H9 (cell line): ENCODE measurements at regions not wholly inside any gene's neighbourhood (a gene's known extent, or its start where the extent isn't known, plus 50 kb on each side); places are given as distances from the start of the nearest gene placed in this dataset.

Experiments
- DNase-seq: peaks from one replicate; pipeline ENCODE4 v3.0.0-alpha.2; 2017
- H2AFZ ChIP-seq: one replicate; pipeline ENCODE4 v1.6.1; 2013; ENCODE audit warnings: mild to moderate bottlenecking, low read length, control low read depth, moderate library complexity
- H2AK5ac ChIP-seq: 2 replicates; pipeline ENCODE4 v1.6.1; 2013; ENCODE audit warnings: low read length, control low read depth, mixed read lengths; ENCODE audit not compliant: insufficient read length
- H2BK120ac ChIP-seq: one replicate; pipeline ENCODE4 v1.6.1; 2013; ENCODE audit warnings: low read depth, mild to moderate bottlenecking, low read length, control low read depth, inconsistent platforms; ENCODE audit not compliant: poor library complexity, severe bottlenecking
- H2BK12ac ChIP-seq: 2 replicates; pipeline ENCODE4 v1.6.1; 2013; ENCODE audit warnings: low read length, control low read depth, mixed read lengths, low read depth; ENCODE audit not compliant: insufficient read length
- H2BK15ac ChIP-seq: 2 replicates; pipeline ENCODE4 v1.6.1; 2013; ENCODE audit warnings: low read depth, low read length, control low read depth
- H2BK20ac ChIP-seq: one replicate; pipeline ENCODE4 v1.6.1; 2013; ENCODE audit warnings: low read depth, mild to moderate bottlenecking, low read length, control low read depth, inconsistent platforms; ENCODE audit not compliant: poor library complexity, severe bottlenecking
- H2BK5ac ChIP-seq: 2 replicates; pipeline ENCODE4 v1.6.1; 2013; ENCODE audit warnings: low read length, control low read depth, mixed read lengths; ENCODE audit not compliant: insufficient read length
- H3K14ac ChIP-seq: 2 replicates; pipeline ENCODE4 v1.6.1; 2013; ENCODE audit warnings: low read length, control low read depth; ENCODE audit not compliant: insufficient read depth
- H3K18ac ChIP-seq: 2 replicates; pipeline ENCODE4 v1.6.1; 2013; ENCODE audit warnings: low read depth, mild to moderate bottlenecking, mixed read lengths, low read length, control low read depth; ENCODE audit not compliant: insufficient read length
- H3K23ac ChIP-seq: 2 replicates; pipeline ENCODE4 v1.6.1; 2013; ENCODE audit warnings: low read length, control low read depth, mixed read lengths, low read depth; ENCODE audit not compliant: insufficient read length
- H3K23me2 ChIP-seq: 2 replicates; pipeline ENCODE4 v1.6.1; 2013; ENCODE audit warnings: low read depth, mild to moderate bottlenecking, mixed read lengths, low read length, control low read depth; ENCODE audit not compliant: insufficient read length, poor library complexity, severe bottlenecking
- H3K27ac ChIP-seq: 2 replicates; pipeline ENCODE4 v1.5.1; 2013; ENCODE audit warnings: low read length, control low read depth, mixed read lengths, low read depth; ENCODE audit not compliant: insufficient read length
- H3K27me3 ChIP-seq: 2 replicates; pipeline ENCODE4 v1.6.1; 2013; ENCODE audit warnings: low read length, control low read depth, inconsistent platforms; ENCODE audit not compliant: insufficient read depth
- H3K4ac ChIP-seq: 2 replicates; pipeline ENCODE4 v1.6.1; 2013; ENCODE audit warnings: low read depth, mild to moderate bottlenecking, control low read depth, inconsistent platforms, low read length, moderate library complexity
- H3K4me1 ChIP-seq: 2 replicates; pipeline ENCODE4 v1.6.1; 2013; ENCODE audit warnings: low read length, control low read depth, inconsistent platforms; ENCODE audit not compliant: insufficient read depth
- H3K4me2 ChIP-seq: 2 replicates; pipeline ENCODE4 v1.6.1; 2013; ENCODE audit warnings: low read length, control low read depth, mixed read lengths; ENCODE audit not compliant: insufficient read length, insufficient read depth
- H3K56ac ChIP-seq: 2 replicates; pipeline ENCODE4 v1.6.1; 2013; ENCODE audit warnings: low read depth, mild to moderate bottlenecking, mixed read lengths, low read length, control low read depth; ENCODE audit not compliant: insufficient read length
- H3K79me1 ChIP-seq: 2 replicates; pipeline ENCODE4 v1.6.1; 2013; ENCODE audit warnings: low read depth, mild to moderate bottlenecking, moderate library complexity, low read length, control low read depth, inconsistent platforms; ENCODE audit not compliant: insufficient read depth, poor library complexity, severe bottlenecking
- H3K79me2 ChIP-seq: 2 replicates; pipeline ENCODE4 v1.6.1; 2013; ENCODE audit warnings: low read length, control low read depth, inconsistent platforms; ENCODE audit not compliant: insufficient read depth
- H3K9ac ChIP-seq: 2 replicates; pipeline ENCODE4 v1.6.1; 2013; ENCODE audit warnings: low read length, control low read depth, mixed read lengths; ENCODE audit not compliant: insufficient read length; ENCODE audit errors: extremely low read depth
- H3K9me3 ChIP-seq: one replicate; pipeline ENCODE4 v1.6.1; 2013; ENCODE audit warnings: low read depth, low read length, inconsistent platforms; ENCODE audit not compliant: control insufficient read depth
- H3T11ph ChIP-seq: one replicate; pipeline ENCODE4 v1.6.1; 2013; ENCODE audit warnings: mild to moderate bottlenecking, low read length, control low read depth, inconsistent platforms
- H4K20me1 ChIP-seq: one replicate; pipeline ENCODE4 v1.6.1; 2013; ENCODE audit not compliant: control insufficient read depth, insufficient read length, insufficient read depth
- H4K5ac ChIP-seq: 2 replicates; pipeline ENCODE4 v1.6.1; 2013; ENCODE audit warnings: low read depth, mild to moderate bottlenecking, mixed read lengths, low read length, control low read depth; ENCODE audit not compliant: insufficient read length
- H4K8ac ChIP-seq: replicated peaks from 2 replicates; pipeline ENCODE4 v1.6.1; 2013; ENCODE audit warnings: low read length, control low read depth, mixed read lengths, low read depth; ENCODE audit not compliant: insufficient read length
- H4K91ac ChIP-seq: 2 replicates; pipeline ENCODE4 v1.6.1; 2013; ENCODE audit warnings: low read depth, mild to moderate bottlenecking, moderate library complexity, mixed read lengths, low read length, control low read depth; ENCODE audit not compliant: insufficient read length
- H3K27ac Mint-ChIP-seq, 3 experiments: 2 replicates in 2 of 3; 3 replicates in 1 of 3; pipeline ENCODE4 v1.8.0; 2020 to 2021; ENCODE audit warnings: mixed read lengths in 3 of 3, mild to moderate bottlenecking in 1 of 3, moderate library complexity in 1 of 3
- H3K27me3 Mint-ChIP-seq: 2 replicates; pipeline ENCODE4 v1.8.0; 2021; ENCODE audit warnings: low read depth, mild to moderate bottlenecking, moderate library complexity, mixed read lengths
- H3K36me3 Mint-ChIP-seq, 3 experiments: 2 replicates in 2 of 3; 3 replicates in 1 of 3; pipeline ENCODE4 v1.8.0; 2020 to 2021; ENCODE audit warnings: low read depth in 3 of 3, mixed read lengths in 3 of 3; ENCODE audit not compliant: insufficient read depth in 1 of 3
- H3K4me1 Mint-ChIP-seq, 2 experiments: 2 replicates each; pipeline ENCODE4 v1.8.0; 2020; ENCODE audit warnings: mixed read lengths in 2 of 2
- H3K4me3 Mint-ChIP-seq, 2 experiments: 2 replicates in 1 of 2; 3 replicates in 1 of 2; pipeline ENCODE4 v1.8.0; 2020 to 2021; ENCODE audit warnings: mild to moderate bottlenecking in 2 of 2, mixed read lengths in 2 of 2, moderate library complexity in 1 of 2
- H3K9me3 Mint-ChIP-seq, 2 experiments: 2 replicates in 1 of 2; 3 replicates in 1 of 2; pipeline ENCODE4 v1.8.0; 2020; ENCODE audit warnings: mild to moderate bottlenecking in 2 of 2, mixed read lengths in 2 of 2, moderate library complexity in 1 of 2
- CTCF ChIP-seq: fragments of 200-600 bp; sonication (generic); conservative IDR thresholded peaks from 3 replicates; pipeline ENCODE4 v1.8.0; 2021; ENCODE audit warnings: antibody characterized with exemption, mild to moderate bottlenecking
- WGBS: extraction: QIAGEN DNeasy Blood & Tissue Kit; methylation state at CpG from one replicate; pipeline ENCODE4 v1.1.7; 2013; ENCODE audit warnings: missing lambda C conversion rate, low lambda C conversion rate, mixed read lengths; ENCODE audit not compliant: insufficient read length; ENCODE audit errors: extremely low coverage; 5-methylcytosine and 5-hydroxymethylcytosine counted together

GRCh38 chr18:70499218-70499691 is 210.4 kb downstream of the SOCS6 start:
- 0 out of 3 replicates have a peak, but pooled peaks have one; percentile 12 for TF ChIP-seq CTCF
- no peaks in the 10 kb centered on the region for H3K79me2 ChIP-seq
- no CpG with 5 or more reads among the region's 31 CpGs for WGBS
- no peaks in the 10 kb centered on the region for H3K27me3 ChIP-seq
- no peak overlapping the region for H2BK5ac ChIP-seq
- H4K8ac ChIP-seq: no peak overlapping the region
- no peak overlapping the region for H2BK12ac ChIP-seq
- no peaks in the 10 kb centered on the region for H3K9me3 ChIP-seq
- H3K23me2 ChIP-seq: no peaks in the 10 kb centered on the region
- no peak overlapping the region for H2BK15ac ChIP-seq
- H4K91ac ChIP-seq: no peak overlapping the region
- no peak overlapping the region for H3K9ac ChIP-seq
- no peak overlapping the region for H3K4me3 Mint-ChIP-seq
- no peak overlapping the region for H3K27ac ChIP-seq
- peak; percentile 76 for DNase-seq
- no peak overlapping the region for H3K27ac Mint-ChIP-seq
- no peaks in the 10 kb centered on the region for H3K36me3 Mint-ChIP-seq
- no peak overlapping the region for H3K56ac ChIP-seq
- H3K79me1 ChIP-seq: no peaks in the 10 kb centered on the region
- H3K4me1 Mint-ChIP-seq: no peaks in the 10 kb centered on the region; a peak in 1 of 4 replicates
- H3K23ac ChIP-seq: no peak overlapping the region
- H2AK5ac ChIP-seq: no peak overlapping the region
- H2BK20ac ChIP-seq: no peak overlapping the region
- no peak overlapping the region for H3T11ph ChIP-seq
- H3K4me2 ChIP-seq: no peak overlapping the region
- no peaks in the 10 kb centered on the region for H3K4me1 ChIP-seq
- H3K14ac ChIP-seq: no peak overlapping the region
- no peak overlapping the region for H4K5ac ChIP-seq
- no peak overlapping the region for H3K18ac ChIP-seq
- no peaks in the 10 kb centered on the region; a peak in 1 of 5 replicates for H3K9me3 Mint-ChIP-seq
- H2BK120ac ChIP-seq: no peak overlapping the region
- no peak overlapping the region for H3K4ac ChIP-seq
- no peak overlapping the region for H2AFZ ChIP-seq
- H3K27me3 Mint-ChIP-seq: peaks cover 2% of the 10 kb centered on the region; the same call in 1 of the 2 replicates
- no peaks in the 10 kb centered on the region for H4K20me1 ChIP-seq
